ENCODE measurements at regions not wholly inside any gene's neighbourhood (a gene's known extent, or its start where the extent isn't known, plus 50 kb on each side); places are given as distances from the start of the nearest gene placed in this dataset.
"Not testable (repeated sequence)": the region's sequence is repeated elsewhere in the genome, so short reads cannot be mapped to it uniquely, and the experiment has no call there.

DNA sequence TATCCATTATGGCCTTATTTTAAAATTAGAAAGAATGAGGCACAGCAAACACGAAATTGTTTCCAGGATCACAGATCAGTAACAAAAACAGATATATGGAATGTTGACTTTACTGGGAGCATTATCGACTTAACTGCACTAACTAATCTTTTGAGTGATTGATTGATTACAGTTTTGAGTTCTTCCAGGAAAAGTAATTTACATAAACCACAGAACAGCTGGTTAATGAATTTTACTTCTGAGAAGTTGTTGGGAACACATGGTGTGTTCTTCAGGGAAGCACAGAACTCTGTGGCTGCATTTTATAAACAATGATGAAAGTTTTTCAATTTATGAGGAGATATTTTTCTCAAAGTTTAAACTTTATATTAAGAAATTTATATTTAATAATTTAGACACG, 802.4 kb upstream of the ACO1 start:
- no peak for DNase-seq

GRCh38 chr9:31582561-31582960, 801.9 kb upstream of the ACO1 start:
- no peak for DNase-seq

GRCh38 chr9:31585158-31585557, 799.3 kb upstream of the ACO1 start:
- DNase-seq, result no peak

DNA sequence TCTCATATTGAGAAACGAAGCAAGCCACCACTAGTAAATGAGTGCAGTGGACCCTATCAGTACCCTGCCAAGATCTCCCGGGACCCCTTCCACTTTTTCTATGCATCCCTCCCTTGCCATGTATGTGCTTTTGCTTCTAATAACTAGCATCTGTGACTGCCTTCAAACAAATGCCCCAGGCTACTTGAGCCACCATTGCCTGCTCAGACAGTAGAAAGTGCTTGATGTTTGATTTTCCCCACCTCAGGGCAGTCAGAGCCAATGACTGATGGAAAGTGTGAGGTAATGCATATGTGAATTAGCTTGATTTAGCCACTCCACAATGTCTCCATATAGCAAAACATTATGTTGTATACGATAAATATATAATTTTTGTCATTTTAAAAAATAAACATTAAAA, 797.3 kb upstream of the ACO1 start:
- DNase-seq, result peak; percentile 7 to 11

GRCh38 chr9:31588006-31588405, 796.4 kb upstream of the ACO1 start:
- DNase-seq, result peak; percentile 33 to 66

DNA sequence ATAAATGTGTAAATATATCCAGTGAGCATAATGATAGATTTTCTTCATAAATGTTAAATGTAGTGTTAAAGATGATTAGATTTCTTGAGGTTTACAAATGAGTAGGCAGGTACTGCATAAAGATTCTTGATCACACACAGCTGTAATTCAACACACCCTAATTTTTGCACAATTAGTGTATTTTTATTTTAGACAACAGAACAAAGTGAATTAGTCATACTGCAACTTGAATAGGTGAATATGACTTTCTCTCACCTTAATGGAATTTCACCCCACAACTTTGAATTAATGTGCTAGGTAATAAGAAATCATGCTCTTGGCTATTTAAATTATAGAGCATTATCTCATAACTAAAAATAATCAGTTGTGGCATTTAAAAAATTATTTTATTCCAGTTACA, 795.7 kb upstream of the ACO1 start:
- no peak for DNase-seq

DNA sequence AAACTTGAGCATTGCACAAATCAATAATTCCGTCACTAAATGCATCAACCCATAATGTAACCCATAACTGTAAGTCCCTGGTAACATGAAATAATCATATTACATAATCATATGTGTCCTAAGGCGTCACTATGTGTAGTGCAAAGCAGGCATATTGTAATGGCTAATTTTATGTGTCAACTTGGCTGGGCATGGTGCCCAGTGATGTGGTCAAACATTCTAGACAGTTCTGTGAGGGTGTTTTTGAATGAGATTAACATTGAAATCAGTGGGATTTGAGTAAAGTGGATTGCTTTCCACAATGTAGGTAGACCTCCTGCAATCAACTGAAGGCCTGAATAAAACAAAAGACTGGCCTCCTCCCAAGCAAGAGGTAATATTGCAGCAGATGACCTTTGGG, 794.4 kb upstream of the ACO1 start:
- peak; percentile 5 to 63 for DNase-seq

- DNase-seq, result not testable (repeated sequence)
Observed at GRCh38 chr9:31597086-31597485, 787.4 kb upstream of the ACO1 start.

DNA sequence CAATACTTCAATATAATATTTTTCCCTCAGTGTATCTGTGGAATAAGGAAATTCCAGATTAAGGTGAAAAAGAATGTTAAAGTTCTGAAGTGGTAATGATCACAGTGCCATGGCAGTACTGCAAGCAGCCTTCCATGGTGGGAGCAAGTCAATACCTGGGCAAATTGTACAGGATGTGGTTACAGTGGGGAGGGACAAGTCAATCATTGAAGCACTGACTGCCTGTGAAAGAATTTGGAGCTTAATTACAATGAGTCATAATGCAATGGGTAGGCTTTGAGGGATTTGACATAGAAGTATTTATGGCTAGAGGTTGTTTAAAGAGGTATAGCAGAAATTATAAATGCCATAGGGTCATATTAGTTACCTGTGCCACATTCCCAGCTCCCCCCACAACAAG, 786.5 kb upstream of the ACO1 start:
- no peak for DNase-seq

GRCh38 chr9:31601666-31602065, 782.8 kb upstream of the ACO1 start:
- no peak for DNase-seq

DNA sequence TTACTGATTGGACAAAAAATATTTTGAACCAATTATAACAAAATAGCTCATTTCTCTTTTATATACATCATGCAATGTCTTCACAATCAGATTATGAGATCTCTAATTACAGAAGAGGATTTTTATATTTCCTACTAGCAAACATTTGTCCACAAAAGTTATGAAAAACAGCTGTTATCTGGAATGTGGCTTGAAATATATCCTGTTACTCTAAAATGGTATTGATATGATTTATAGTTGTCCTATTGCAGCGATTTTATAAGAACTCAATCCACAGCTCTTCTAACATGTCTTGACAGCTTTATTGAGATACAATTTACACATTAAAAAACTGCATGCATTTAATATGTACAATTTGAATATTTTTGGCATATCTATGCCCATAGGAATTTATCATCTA, 779.9 kb upstream of the ACO1 start:
- DNase-seq, result no peak

DNA sequence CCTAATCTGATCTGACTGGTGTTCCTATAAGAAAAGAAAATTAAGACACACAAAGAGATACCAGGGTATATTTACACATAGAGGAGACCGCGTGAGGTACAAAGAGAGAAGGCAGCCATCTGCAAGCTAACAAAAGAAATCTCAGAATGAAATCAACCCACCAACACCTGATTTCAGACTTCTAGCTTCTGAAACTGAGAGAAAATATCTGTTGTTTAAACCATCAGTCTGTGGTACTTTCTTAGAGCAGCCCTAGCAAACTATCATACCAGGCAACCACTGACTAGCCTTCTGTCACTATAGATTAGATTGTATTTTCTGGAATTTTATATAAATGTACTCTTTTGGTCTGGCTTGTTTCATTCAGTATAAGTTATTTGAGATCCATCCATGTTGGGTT, 779.3 kb upstream of the ACO1 start:
- DNase-seq, result no peak

GRCh38 chr9:31606678-31607077, 777.8 kb upstream of the ACO1 start:
- DNase-seq, result no peak

DNA sequence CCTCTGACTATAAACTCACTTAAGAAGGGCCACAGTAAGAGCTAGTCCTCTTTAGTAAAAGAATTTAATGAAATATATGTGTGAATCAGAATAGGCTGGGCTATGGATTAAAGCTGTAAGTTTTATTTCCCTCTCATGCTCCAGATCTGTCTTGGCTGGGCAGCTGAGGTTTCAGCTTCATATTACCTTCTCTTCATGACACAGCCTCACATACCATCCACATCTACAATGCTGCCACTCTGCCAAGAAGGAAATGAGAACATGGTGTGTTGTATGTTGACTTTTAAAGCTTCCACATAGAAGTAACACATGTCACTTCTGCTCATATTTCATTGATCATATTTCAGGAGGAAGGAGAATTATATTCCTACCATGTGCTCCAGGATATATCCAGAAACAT, 776.0 kb upstream of the ACO1 start:
- DNase-seq, result peak in 1 of 2 experiments; percentile 2

GRCh38 chr9:31608881-31609280, 775.6 kb upstream of the ACO1 start:
- no peak for DNase-seq

- DNase-seq, result no peak
Observed at GRCh38 chr9:31612336-31613030, 772.0 kb upstream of the ACO1 start.

- DNase-seq, result no peak
Observed at GRCh38 chr9:31615966-31616365, 768.5 kb upstream of the ACO1 start.

GRCh38 chr9:31623511-31623910, 760.9 kb upstream of the ACO1 start:
- DNase-seq, result no peak

DNA sequence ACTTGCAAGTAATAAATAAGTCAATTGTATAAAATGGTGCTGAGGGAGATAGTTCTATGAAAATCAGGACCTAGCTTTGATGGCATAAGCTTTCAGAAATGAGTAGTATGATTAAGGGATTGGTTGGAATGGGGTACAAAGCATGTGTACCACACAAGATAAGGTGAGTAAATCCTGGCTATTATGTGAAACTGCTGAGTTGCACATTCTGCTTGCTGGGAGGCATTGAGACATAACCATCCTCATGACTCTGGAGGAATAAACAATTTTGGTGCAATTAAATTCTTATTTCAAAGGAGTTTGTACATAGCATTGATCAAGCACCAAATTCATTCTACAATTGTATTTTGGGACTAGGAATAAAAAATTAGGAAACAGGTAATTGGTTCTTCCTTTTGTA, 755.2 kb upstream of the ACO1 start:
- no peak for DNase-seq

GRCh38 chr9:31637265-31637664, 747.2 kb upstream of the ACO1 start:
- no peak for DNase-seq

DNA sequence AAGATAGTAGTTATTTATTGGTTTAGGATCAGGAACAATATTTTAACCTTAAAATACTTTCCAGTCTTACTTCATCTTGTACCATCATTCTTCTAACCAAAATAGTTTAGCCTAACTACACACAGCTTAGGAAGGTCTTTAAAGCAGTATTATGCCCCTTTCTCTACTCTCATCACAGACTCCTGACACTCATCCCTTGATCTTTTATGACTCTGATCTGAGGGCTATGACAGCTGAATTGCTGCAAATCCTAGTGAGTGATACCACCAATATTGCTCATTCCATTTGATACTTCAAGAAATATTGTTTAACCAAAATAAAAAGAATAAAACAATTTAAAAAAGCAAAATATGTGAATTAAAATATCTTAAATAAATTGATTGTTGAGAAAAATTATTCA, 746.6 kb upstream of the ACO1 start:
- no peak for DNase-seq

DNA sequence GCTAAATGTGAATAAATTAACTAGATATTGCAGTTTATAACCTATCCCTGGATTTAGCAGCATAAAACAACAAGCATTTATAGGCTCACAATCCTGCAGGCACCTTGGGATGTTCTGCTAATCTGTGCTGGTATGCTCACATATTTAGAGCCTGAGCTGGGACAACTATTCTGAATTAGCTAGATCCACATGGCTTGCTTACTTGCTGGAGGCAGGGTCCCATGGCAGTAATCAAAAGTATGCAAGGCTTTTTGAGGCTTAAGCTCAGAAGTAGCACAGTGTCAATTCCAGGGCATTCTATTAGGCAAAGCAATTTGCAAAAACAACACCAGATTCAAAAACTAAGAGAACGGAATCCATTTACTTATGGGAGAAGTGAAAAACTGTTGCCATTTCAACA, 745.0 kb upstream of the ACO1 start:
- DNase-seq, result no peak

DNA sequence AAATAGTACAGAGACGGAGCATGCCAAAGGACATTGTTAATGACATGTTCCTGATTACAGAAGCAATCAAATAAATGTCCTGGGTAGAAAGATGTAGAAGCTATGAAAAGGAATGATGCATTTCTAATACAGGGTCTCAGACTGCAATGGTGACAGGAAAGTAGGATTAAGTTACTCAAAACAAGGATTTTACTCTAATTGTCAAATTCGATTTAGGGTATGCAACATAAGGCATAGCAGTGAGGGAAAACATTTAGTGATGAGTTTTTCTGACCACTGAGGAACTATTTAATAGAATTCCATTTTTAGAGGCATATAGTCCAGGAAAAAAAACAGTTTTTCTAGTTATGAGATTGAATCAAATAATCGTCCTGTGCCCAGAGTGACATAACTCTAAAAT, 715.1 kb upstream of the ACO1 start:
- no peak for DNase-seq

DNA sequence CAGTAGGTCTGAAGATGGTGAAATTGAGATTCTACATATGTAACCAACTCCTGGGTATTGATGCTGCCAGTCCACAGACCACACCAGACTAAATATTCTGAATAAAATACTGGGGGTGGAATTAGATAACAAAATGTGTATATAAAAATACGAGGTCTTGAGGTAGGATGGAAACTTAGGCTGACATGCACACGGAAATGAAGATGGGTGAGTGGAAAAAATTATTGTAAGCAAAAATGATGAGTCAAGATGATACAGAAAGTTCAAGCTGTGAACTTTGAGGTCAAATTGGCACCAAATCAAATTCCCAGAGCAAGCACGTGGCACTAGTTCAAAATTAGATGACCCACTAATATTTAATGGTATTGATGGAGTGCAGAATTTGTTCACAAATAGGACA, 713.4 kb upstream of the ACO1 start:
- no peak for DNase-seq

DNA sequence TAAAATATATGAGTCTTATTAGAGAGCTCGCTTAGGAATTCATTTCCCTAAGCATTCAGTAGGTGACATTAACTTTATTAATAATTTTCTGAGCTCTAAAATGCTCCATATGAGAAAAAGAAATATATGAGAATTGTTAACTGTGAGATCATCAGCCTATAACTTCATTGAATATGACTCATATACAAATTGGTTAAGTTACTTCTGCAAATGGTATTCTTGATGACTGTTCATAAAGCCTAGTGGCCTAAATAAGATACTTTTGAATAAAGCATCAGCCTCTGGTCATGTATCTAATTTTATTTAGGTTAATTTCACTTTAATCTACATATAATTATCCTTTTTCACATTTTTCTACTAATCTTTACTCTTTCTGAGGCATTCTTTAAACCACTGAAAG, 710.2 kb upstream of the ACO1 start:
- DNase-seq, result no peak

DNA sequence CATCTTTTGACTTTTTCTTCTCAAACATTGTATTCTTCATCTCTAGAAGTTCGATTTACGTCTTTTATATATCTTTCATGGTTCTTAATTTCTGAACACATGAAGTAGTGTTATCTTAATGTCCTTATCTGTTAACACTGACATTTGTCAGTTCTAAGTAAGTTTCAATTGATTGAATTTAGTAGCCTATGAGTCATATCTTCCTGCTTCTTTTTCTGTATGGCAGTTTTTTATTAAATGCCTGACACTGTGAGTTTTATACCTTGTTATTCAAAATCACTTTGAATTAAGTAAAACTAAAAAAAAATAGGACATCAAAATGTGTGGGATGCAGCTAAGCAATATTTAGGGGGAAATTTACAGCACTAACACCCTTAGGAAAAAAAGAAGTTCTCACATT, 707.0 kb upstream of the ACO1 start:
- DNase-seq, result no peak

All from NCI-H2081 (cell line).